ENCODE measurements at regions not wholly inside any gene's neighbourhood (a gene's known extent, or its start where the extent isn't known, plus 50 kb on each side); places are given as distances from the start of the nearest gene placed in this dataset.

GRCh38 chr4:106418444-106418843 is 49.9 kb upstream of the GIMD1 start:
- Histone ChIP-seq H3K4me3 (no peak overlapping the region), H3K27me3 (no peaks in the 10 kb centered on the region), H3K36me3 (no peaks in the 10 kb centered on the region), H3K9me3 (no peaks in the 10 kb centered on the region), H3K4me1 (no peaks in the 10 kb centered on the region), H3K27ac (no peak overlapping the region)
- WGBS, 2 donors: 12 to 18% methylated on average over 1 of the region's 1 CpG
- DNase-seq (no peak), FAIRE-seq (no peak), ATAC-seq (no peak)
- intact Hi-C loops (cut with DNase I): no loop called here
- TF ChIP-seq CTCF (IDR thresholded peaks at IDR 0.05): no peak

All from pancreas (tissue), 10 donors.